HEK293 (cell line): ENCODE measurements at regions not wholly inside any gene's neighbourhood (a gene's known extent, or its start where the extent isn't known, plus 50 kb on each side); places are given as distances from the start of the nearest gene placed in this dataset.

Experiments
- CTCF ChIA-PET: fragments of 350-600 bp; formaldehyde crosslinking; extraction: SDS; loops from one replicate; lab custom pipeline; 2021; ENCODE audit warnings: antibody characterized with exemption; lab: Yijun Ruan, JAX
- POLR2A ChIA-PET: fragments of 300-600 bp; formaldehyde crosslinking; extraction: SDS; loops from one replicate; lab custom pipeline; 2020; ENCODE audit warnings: antibody characterized with exemption, inconsistent platforms; lab: Yijun Ruan, JAX
- H3K27ac ChIP-seq: fragments of 200-500 bp; sonication (Bioruptor generic); 2 replicates; pipeline ENCODE4 v1.5.1; 2014; ENCODE audit warnings: low read depth, low read length, control low read depth, inconsistent platforms; ENCODE audit errors: extremely low read depth
- H3K36me3 ChIP-seq, 2 experiments: fragments of 200-500 bp in 1 of 2; sonication (Bioruptor generic) in 1 of 2; 1 replicate in 1 of 2; 2 replicates in 1 of 2; pipeline ENCODE4 v1.5.1; 2014 to 2017; ENCODE audit warnings: inconsistent platforms in 2 of 2, low read length in 2 of 2; ENCODE audit not compliant: control insufficient read depth in 2 of 2, insufficient read depth in 1 of 2
- H3K4me1 ChIP-seq: fragments of 200-500 bp; sonication (Bioruptor generic); 2 replicates; pipeline ENCODE4 v1.5.1; 2014; ENCODE audit warnings: mild to moderate bottlenecking, low read length, inconsistent platforms; ENCODE audit not compliant: control insufficient read depth, insufficient read depth
- H3K4me3 ChIP-seq: 2 replicates; pipeline ENCODE4 v1.5.1; 2011; ENCODE audit warnings: low read depth, mild to moderate bottlenecking, control low read depth, low read length, moderate library complexity
- H3K9me3 ChIP-seq: fragments of 200-500 bp; sonication (Bioruptor generic); 2 replicates; pipeline ENCODE4 v1.5.1; 2014; ENCODE audit warnings: low read depth, low read length, inconsistent platforms; ENCODE audit not compliant: control insufficient read depth, insufficient read depth
- BCL11A ChIP-seq: fragments of 450-650 bp; formaldehyde crosslinking; IDR thresholded peaks from 2 replicates; pipeline ENCODE4 v1.5.1; 2016; ENCODE audit warnings: low read depth, missing biosample characterization, missing genetic modification characterization
- GLIS2 ChIP-seq: fragments of 450-650 bp; formaldehyde crosslinking; IDR thresholded peaks from 2 replicates; pipeline ENCODE4 v1.5.1; 2016; ENCODE audit warnings: missing biosample characterization, missing genetic modification characterization
- KLF1 ChIP-seq: fragments of 450-650 bp; formaldehyde crosslinking; IDR thresholded peaks from 2 replicates; pipeline ENCODE4 v1.5.1; 2016; ENCODE audit warnings: missing biosample characterization, missing genetic modification characterization
- OVOL3 ChIP-seq: fragments of 450-650 bp; formaldehyde crosslinking; IDR thresholded peaks from 2 replicates; pipeline ENCODE4 v1.5.1; 2016; ENCODE audit warnings: missing biosample characterization, missing genetic modification characterization
- SCRT1 ChIP-seq: fragments of 450-650 bp; formaldehyde crosslinking; IDR thresholded peaks from 2 replicates; pipeline ENCODE4 v1.5.1; 2016; ENCODE audit warnings: missing biosample characterization, missing genetic modification characterization, borderline replicate concordance
- SP2 ChIP-seq: fragments of 450-650 bp; formaldehyde crosslinking; IDR thresholded peaks from 2 replicates; pipeline ENCODE4 v1.5.1; 2016; ENCODE audit warnings: missing biosample characterization, missing genetic modification characterization
- ZFHX2 ChIP-seq: fragments of 450-650 bp; formaldehyde crosslinking; conservative IDR thresholded peaks from 2 replicates; pipeline ENCODE4 v1.5.1; 2016; ENCODE audit warnings: missing biosample characterization, missing genetic modification characterization
- ZIC2 ChIP-seq: fragments of 450-650 bp; formaldehyde crosslinking; IDR thresholded peaks from 2 replicates; pipeline ENCODE4 v1.5.1; 2016; ENCODE audit warnings: missing biosample characterization, missing genetic modification characterization
- ZNF202 ChIP-seq: fragments of 450-650 bp; formaldehyde crosslinking; IDR thresholded peaks from 2 replicates; pipeline ENCODE4 v1.5.1; 2016; ENCODE audit warnings: missing biosample characterization, missing genetic modification characterization, borderline replicate concordance
- ZNF335 ChIP-seq: fragments of 450-650 bp; formaldehyde crosslinking; conservative IDR thresholded peaks from 2 replicates; pipeline ENCODE4 v1.5.1; 2016; ENCODE audit warnings: missing biosample characterization, missing genetic modification characterization
- ZNF341 ChIP-seq: fragments of 450-650 bp; formaldehyde crosslinking; IDR thresholded peaks from 2 replicates; pipeline ENCODE4; 2016; ENCODE audit warnings: low read depth, missing biosample characterization, missing genetic modification characterization
- ZNF623 ChIP-seq: fragments of 450-650 bp; formaldehyde crosslinking; IDR thresholded peaks from 2 replicates; pipeline ENCODE4 v1.5.1; 2016; ENCODE audit warnings: missing biosample characterization, missing genetic modification characterization
- TF ChIP-seq, protein P1 (sequence below): fragments of 450-650 bp; formaldehyde crosslinking; optimal IDR thresholded peaks from 2 replicates; pipeline ENCODE3; 2016; ENCODE audit warnings: missing biosample characterization, mild to moderate bottlenecking, missing genetic modification characterization
- TF ChIP-seq, protein P2 (sequence below): fragments of 450-650 bp; formaldehyde crosslinking; IDR thresholded peaks from 2 replicates; pipeline ENCODE4 v1.5.1; 2016; ENCODE audit warnings: missing biosample characterization, missing genetic modification characterization
- TF ChIP-seq, protein P3 (sequence below): fragments of 450-650 bp; formaldehyde crosslinking; IDR thresholded peaks from 2 replicates; pipeline ENCODE4 v1.5.1; 2017; ENCODE audit warnings: missing biosample characterization, missing genetic modification characterization
- TF ChIP-seq, protein P4 (sequence below): fragments of 450-650 bp; formaldehyde crosslinking; IDR thresholded peaks from 2 replicates; pipeline ENCODE4 v1.5.1; 2016; ENCODE audit warnings: missing biosample characterization, missing genetic modification characterization

DNA sequence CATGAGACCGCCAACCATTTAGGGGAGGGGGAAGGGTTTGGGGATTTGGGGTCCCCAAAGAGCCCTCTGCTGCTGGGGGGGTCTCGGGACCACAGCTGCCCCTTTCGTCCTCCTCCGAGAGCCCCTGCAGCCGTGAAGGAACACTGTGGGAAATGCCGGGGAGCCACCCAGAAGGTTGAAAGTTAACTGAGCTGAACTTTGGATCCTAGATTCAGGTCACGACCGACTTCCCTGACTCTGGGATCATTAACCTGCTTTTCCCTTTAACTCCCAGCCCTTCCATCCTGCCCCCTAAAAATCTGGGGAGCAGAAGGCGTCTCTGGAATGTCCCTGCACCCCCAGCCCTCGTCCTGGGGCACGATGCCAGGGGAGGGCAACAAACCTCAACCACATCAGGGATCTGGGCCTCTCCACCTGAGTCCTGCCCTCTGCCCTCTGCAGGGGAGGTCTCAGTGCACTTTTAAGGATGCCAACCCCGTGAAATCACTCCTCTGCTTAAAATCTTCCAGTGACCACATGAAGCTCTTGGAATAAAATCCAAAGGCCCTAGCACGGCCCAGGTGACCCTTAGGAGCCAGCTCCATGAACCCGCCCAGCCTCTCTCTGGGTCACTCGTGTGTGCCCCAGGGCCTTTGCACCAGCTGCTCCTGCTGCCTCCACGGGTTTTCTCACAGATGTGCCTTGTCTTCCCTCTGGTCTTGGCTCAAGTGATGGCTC, 95.0 kb downstream of the RFLNA start:
- peaks cover 12% of the 10 kb centered on the region for H3K4me1 ChIP-seq
- no peaks in the 10 kb centered on the region for H3K9me3 ChIP-seq
- ChIA-PET POLR2A (interaction anchor here (0.6 to 1.6 kb wide), 2 partner anchors 17 to 37 kb away, joined by 4 to 5 read pairs; no protein-coding TSS in a partner anchor), CTCF (interaction anchor here (0.5 to 1.6 kb wide), 9 partner anchors 9 to 987 kb away, joined by 3 to 5 read pairs (median 4); no protein-coding TSS in a partner anchor)
- H3K27ac ChIP-seq, result no peak overlapping the region
- TF ChIP-seq ZIC2 (no peak), BCL11A (tag by site-specific recombination) (0 out of 2 replicates have a peak, but pooled peaks have one; percentile 15), ZNF623 (tag by site-specific recombination) (peak; percentile 98), ZNF341 (tag by site-specific recombination) (peak; percentile 60)
- no peak overlapping the region for H3K4me3 ChIP-seq
- peaks cover 0 to 31% of the 10 kb centered on the region in 2 experiments; a peak in 1 of 3 replicates for H3K36me3 ChIP-seq

DNA sequence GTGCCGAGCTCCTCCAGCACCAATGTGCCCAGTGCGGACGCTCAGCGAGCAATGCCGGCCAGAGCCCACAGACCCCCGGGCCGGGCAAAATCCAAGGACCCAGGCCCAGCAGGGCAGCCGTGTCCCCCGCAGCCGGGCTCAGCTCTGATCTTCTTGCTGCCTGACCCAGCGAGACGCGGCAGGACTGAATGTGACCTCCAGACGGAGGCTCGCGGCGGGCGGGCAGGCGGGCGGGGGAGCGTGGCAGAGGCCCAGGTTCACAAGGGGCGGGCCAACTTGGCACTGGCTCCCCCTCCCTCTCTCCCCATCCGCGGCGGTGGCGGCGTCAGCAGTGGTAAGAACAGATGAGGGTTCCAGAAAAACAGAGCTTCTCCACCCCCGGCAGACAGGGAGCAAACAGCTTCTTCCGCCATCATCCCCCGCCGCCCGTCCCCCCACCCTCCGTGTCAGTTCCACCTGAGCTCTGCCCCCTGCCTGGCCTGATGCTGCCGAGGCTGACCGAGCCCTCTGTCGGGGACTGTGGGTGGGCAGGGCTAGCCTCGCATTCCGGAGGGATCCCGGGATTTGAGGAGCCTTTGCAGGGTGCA, 94.3 kb downstream of the RFLNA start:
- H3K9me3 ChIP-seq, result no peaks in the 10 kb centered on the region
- peak overlapping the region; percentile 39 for H3K4me3 ChIP-seq
- H3K36me3 ChIP-seq, result peaks cover 0 to 31% of the 10 kb centered on the region in 2 experiments; a peak in 1 of 3 replicates
- ChIA-PET CTCF (interaction anchor here (0.5 to 1.6 kb wide), 10 partner anchors 9 to 986 kb away, joined by 3 to 5 read pairs (median 4); no protein-coding TSS in a partner anchor), POLR2A (interaction anchor here (0.6 to 1.6 kb wide), 7 partner anchors 9 to 357 kb away, joined by 3 to 4 read pairs (median 4); no protein-coding TSS in a partner anchor)
- no peak overlapping the region; the same call in 1 of the 2 replicates for H3K27ac ChIP-seq
- H3K4me1 ChIP-seq, result peaks cover 12% of the 10 kb centered on the region
- TF ChIP-seq ZNF202 (tag by site-specific recombination) (no peak), SP2 (tag by site-specific recombination) (0 out of 2 replicates have a peak, but pooled peaks have one; percentile 17), SCRT1 (tag by site-specific recombination) (no peak), OVOL3 (tag by site-specific recombination) (no peak), ZFHX2 (tag by site-specific recombination) (peak; percentile 13; the same call in 1 of the 2 replicates), GLIS2 (0 out of 2 replicates have a peak, but pooled peaks have one; percentile 23), ZIC2 (peak; percentile 59), ZNF335 (tag by site-specific recombination) (peak; percentile 50), KLF1 (tag by site-specific recombination) (0 out of 2 replicates have a peak, but pooled peaks have one; percentile 21)
- TF ChIP-seq, protein P1, sequence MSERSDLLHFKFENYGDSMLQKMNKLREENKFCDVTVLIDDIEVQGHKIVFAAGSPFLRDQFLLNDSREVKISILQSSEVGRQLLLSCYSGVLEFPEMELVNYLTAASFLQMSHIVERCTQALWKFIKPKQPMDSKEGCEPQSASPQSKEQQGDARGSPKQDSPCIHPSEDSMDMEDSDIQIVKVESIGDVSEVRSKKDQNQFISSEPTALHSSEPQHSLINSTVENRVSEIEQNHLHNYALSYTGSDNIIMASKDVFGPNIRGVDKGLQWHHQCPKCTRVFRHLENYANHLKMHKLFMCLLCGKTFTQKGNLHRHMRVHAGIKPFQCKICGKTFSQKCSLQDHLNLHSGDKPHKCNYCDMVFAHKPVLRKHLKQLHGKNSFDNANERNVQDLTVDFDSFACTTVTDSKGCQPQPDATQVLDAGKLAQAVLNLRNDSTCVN (tag by site-specific recombination), result peak; percentile 40
- TF ChIP-seq, protein P2, sequence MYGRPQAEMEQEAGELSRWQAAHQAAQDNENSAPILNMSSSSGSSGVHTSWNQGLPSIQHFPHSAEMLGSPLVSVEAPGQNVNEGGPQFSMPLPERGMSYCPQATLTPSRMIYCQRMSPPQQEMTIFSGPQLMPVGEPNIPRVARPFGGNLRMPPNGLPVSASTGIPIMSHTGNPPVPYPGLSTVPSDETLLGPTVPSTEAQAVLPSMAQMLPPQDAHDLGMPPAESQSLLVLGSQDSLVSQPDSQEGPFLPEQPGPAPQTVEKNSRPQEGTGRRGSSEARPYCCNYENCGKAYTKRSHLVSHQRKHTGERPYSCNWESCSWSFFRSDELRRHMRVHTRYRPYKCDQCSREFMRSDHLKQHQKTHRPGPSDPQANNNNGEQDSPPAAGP, result 0 out of 2 replicates have a peak, but pooled peaks have one; percentile 20
- TF ChIP-seq, protein P3, sequence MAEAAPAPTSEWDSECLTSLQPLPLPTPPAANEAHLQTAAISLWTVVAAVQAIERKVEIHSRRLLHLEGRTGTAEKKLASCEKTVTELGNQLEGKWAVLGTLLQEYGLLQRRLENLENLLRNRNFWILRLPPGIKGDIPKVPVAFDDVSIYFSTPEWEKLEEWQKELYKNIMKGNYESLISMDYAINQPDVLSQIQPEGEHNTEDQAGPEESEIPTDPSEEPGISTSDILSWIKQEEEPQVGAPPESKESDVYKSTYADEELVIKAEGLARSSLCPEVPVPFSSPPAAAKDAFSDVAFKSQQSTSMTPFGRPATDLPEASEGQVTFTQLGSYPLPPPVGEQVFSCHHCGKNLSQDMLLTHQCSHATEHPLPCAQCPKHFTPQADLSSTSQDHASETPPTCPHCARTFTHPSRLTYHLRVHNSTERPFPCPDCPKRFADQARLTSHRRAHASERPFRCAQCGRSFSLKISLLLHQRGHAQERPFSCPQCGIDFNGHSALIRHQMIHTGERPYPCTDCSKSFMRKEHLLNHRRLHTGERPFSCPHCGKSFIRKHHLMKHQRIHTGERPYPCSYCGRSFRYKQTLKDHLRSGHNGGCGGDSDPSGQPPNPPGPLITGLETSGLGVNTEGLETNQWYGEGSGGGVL (tag by site-specific recombination), result peak; percentile 49; the same call in 1 of the 2 replicates
- TF ChIP-seq, protein P4, sequence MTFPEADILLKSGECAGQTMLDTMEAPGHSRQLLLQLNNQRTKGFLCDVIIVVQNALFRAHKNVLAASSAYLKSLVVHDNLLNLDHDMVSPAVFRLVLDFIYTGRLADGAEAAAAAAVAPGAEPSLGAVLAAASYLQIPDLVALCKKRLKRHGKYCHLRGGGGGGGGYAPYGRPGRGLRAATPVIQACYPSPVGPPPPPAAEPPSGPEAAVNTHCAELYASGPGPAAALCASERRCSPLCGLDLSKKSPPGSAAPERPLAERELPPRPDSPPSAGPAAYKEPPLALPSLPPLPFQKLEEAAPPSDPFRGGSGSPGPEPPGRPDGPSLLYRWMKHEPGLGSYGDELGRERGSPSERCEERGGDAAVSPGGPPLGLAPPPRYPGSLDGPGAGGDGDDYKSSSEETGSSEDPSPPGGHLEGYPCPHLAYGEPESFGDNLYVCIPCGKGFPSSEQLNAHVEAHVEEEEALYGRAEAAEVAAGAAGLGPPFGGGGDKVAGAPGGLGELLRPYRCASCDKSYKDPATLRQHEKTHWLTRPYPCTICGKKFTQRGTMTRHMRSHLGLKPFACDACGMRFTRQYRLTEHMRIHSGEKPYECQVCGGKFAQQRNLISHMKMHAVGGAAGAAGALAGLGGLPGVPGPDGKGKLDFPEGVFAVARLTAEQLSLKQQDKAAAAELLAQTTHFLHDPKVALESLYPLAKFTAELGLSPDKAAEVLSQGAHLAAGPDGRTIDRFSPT (tag by site-specific recombination), result peak; percentile 26; the same call in 1 of the 2 replicates
- TF ChIP-seq, all 188 proteins: peak for 10
